ENCODE measurements at regions not wholly inside any gene's neighbourhood (a gene's known extent, or its start where the extent isn't known, plus 50 kb on each side); places are given as distances from the start of the nearest gene placed in this dataset.

- H3K27ac ChIP-seq: no peak overlapping the region
- H3K9me3 ChIP-seq (ENCODE audit: low read depth): no peaks in the 10 kb centered on the region
- no peaks in the 10 kb centered on the region for H3K27me3 ChIP-seq
- TF ChIP-seq CTCF (IDR thresholded peaks at IDR 0.05; ENCODE audit: poor library complexity): no peak
- no peak overlapping the region for H3K4me2 ChIP-seq
- no peak overlapping the region for H3K4me3 ChIP-seq
- H3K4me1 ChIP-seq (ENCODE audit: insufficient read depth): peaks cover 4% of the 10 kb centered on the region
- H3K36me3 ChIP-seq (replicated peaks; ENCODE audit: insufficient read depth, low read depth): no peaks in the 10 kb centered on the region
- H3K9me2 ChIP-seq (replicated peaks; ENCODE audit: insufficient read depth): no peaks in the 10 kb centered on the region
- no peak overlapping the region for H2AFZ ChIP-seq
- no peaks in the 10 kb centered on the region for H3K79me2 ChIP-seq
- H4K20me1 ChIP-seq (ENCODE audit: insufficient read depth, poor library complexity, severe bottlenecking): no peaks in the 10 kb centered on the region
- WGBS (ENCODE audit: low lambda C conversion rate, missing lambda C conversion rate): 88% methylated on average over 6 of the region's 6 CpGs
- DNase-seq (ENCODE audit: low spot score): no peak
Measured at GRCh38 chr2:195595825-195596224, 61.2 kb upstream of the SLC39A10 start.

DNA sequence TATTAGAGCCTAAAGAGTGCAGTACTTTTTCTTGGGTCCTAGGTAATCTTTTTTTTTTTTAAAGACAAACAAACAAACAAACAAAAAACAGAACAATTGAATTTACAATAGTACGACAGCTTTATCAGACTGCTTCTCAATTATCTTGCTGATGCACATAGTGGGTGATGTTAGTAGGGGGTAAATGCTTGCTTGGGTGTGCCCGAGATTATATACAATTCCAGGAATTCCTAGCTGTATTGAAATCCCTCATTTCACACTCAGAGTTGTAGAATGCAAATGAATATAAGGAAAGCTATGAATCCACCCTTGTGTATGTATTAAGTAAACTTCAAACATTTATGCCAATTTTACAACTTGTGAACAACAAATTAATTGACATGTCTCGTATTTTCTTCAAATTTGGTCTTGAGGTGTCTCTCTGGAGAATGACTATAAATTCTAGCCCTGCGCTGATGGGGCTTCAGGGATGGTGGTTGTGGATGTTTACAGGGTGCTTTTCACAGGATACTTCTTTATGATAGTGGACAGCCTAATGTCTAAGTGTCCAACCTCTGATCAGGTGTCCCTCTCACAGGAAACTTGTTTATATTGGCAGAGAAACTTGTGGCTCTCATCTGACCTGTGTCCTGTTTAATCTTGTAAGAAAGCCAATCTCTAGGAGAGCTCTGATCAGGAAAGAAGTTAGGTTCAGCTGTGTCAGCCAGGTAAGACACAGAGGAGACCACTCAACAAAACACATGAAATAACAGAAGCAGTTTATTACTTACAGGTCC lies 61.9 kb upstream of the SLC39A10 start:
- no peak overlapping the region for H3K4me2 ChIP-seq
- 71% methylated on average over 4 of the region's 4 CpGs for WGBS (ENCODE audit: low lambda C conversion rate, missing lambda C conversion rate)
- H3K79me2 ChIP-seq: no peaks in the 10 kb centered on the region
- H4K20me1 ChIP-seq (ENCODE audit: insufficient read depth, poor library complexity, severe bottlenecking): no peaks in the 10 kb centered on the region
- H3K27me3 ChIP-seq: no peaks in the 10 kb centered on the region
- H3K4me3 ChIP-seq: no peak overlapping the region
- no peaks in the 10 kb centered on the region for H3K9me2 ChIP-seq (replicated peaks; ENCODE audit: insufficient read depth)
- H3K9me3 ChIP-seq (ENCODE audit: low read depth): no peaks in the 10 kb centered on the region
- H2AFZ ChIP-seq: no peak overlapping the region
- DNase-seq (ENCODE audit: low spot score): no peak
- H3K27ac ChIP-seq: no peak overlapping the region
- no peaks in the 10 kb centered on the region for H3K36me3 ChIP-seq (replicated peaks; ENCODE audit: insufficient read depth, low read depth)
- TF ChIP-seq CTCF (IDR thresholded peaks at IDR 0.05; ENCODE audit: poor library complexity) (no peak), EZH2 (IDR thresholded peaks at IDR 0.05; ENCODE audit: borderline replicate concordance) (no peak), EZH2phosphoT487 (IDR thresholded peaks at IDR 0.05; ENCODE audit: low read depth, severe bottlenecking, unreplicated experiment) (no peak)
- H3K4me1 ChIP-seq (ENCODE audit: insufficient read depth): peaks cover 5% of the 10 kb centered on the region

DNA sequence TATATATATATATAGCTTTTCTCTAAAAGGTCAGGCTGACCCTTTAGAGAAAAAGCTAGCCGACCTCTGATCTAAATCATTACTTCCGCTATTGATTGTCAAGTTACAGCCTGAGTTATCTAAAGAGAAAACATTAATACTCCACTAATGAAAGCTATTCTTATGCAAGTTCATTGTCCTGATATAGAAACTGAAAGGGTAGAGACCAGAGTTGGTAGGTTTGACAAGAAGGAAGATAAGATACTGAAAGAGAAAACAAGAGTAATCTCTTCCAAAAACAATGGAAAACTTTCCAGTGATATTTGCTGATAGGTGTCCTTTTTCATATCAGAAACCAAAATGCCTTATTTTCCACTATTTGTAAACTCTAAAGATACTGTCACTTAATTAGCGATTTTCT lies 62.8 kb upstream of the SLC39A10 start:
- TF ChIP-seq EZH2 (IDR thresholded peaks at IDR 0.05; ENCODE audit: borderline replicate concordance) (no peak), EZH2phosphoT487 (IDR thresholded peaks at IDR 0.05; ENCODE audit: low read depth, severe bottlenecking, unreplicated experiment) (no peak), CTCF (IDR thresholded peaks at IDR 0.05; ENCODE audit: poor library complexity) (no peak)
- H3K27ac ChIP-seq: no peak overlapping the region
- H3K4me1 ChIP-seq (ENCODE audit: insufficient read depth): peaks cover 5% of the 10 kb centered on the region
- H2AFZ ChIP-seq: no peak overlapping the region
- DNase-seq (ENCODE audit: low spot score): no peak
- no peaks in the 10 kb centered on the region for H3K9me2 ChIP-seq (replicated peaks; ENCODE audit: insufficient read depth)
- no peaks in the 10 kb centered on the region for H3K36me3 ChIP-seq (replicated peaks; ENCODE audit: insufficient read depth, low read depth)
- H3K79me2 ChIP-seq: no peaks in the 10 kb centered on the region
- WGBS (ENCODE audit: low lambda C conversion rate, missing lambda C conversion rate): 63% methylated on average over 3 of the region's 3 CpGs
- H3K4me2 ChIP-seq: no peak overlapping the region
- H3K9me3 ChIP-seq (ENCODE audit: low read depth): no peaks in the 10 kb centered on the region
- H4K20me1 ChIP-seq (ENCODE audit: insufficient read depth, poor library complexity, severe bottlenecking): no peaks in the 10 kb centered on the region
- H3K4me3 ChIP-seq: no peak overlapping the region
- H3K27me3 ChIP-seq: no peaks in the 10 kb centered on the region

Data from hepatocyte (in vitro differentiated cells).